KMS-11 (cell line): ENCODE measurements at regions not wholly inside any gene's neighbourhood (a gene's known extent, or its start where the extent isn't known, plus 50 kb on each side); places are given as distances from the start of the nearest gene placed in this dataset.

Experiments used
- H2AFZ ChIP-seq: fragments of 200-600 bp; sonication (generic); 2 replicates; pipeline ENCODE4 v1.6.1; 2016; ENCODE audit warnings: antibody characterized with exemption, mixed run types, low read depth
- H3K27ac ChIP-seq: fragments of 200-600 bp; sonication (generic); 2 replicates; pipeline ENCODE4 v1.6.1; 2016; ENCODE audit warnings: mild to moderate bottlenecking, mixed run types
- H3K27me3 ChIP-seq: fragments of 200-600 bp; sonication (generic); 2 replicates; pipeline ENCODE4 v1.6.1; 2017; ENCODE audit warnings: mild to moderate bottlenecking, low read depth, mixed run types, moderate library complexity; ENCODE audit not compliant: insufficient read depth
- H3K36me3 ChIP-seq: fragments of 200-600 bp; sonication (generic); 2 replicates; pipeline ENCODE4 v1.6.1; 2017; ENCODE audit warnings: mild to moderate bottlenecking, mixed run types; ENCODE audit not compliant: insufficient read depth
- H3K4me1 ChIP-seq: fragments of 200-600 bp; sonication (generic); 2 replicates; pipeline ENCODE4 v1.6.1; 2016; ENCODE audit warnings: mild to moderate bottlenecking, low read depth, mixed run types; ENCODE audit not compliant: poor library complexity, severe bottlenecking
- H3K4me2 ChIP-seq: fragments of 200-600 bp; sonication (generic); 2 replicates; pipeline ENCODE4 v1.7.0; 2016; ENCODE audit warnings: mild to moderate bottlenecking, mixed run types
- H3K4me3 ChIP-seq: fragments of 200-600 bp; sonication (generic); IDR thresholded peaks from 2 replicates; pipeline ENCODE4 v1.6.1; 2017; ENCODE audit warnings: low read depth, low read length, mixed read lengths; ENCODE audit not compliant: insufficient read depth
- H3K79me2 ChIP-seq: fragments of 200-600 bp; sonication (generic); 2 replicates; pipeline ENCODE4 v1.6.1; 2016; ENCODE audit warnings: low read depth, mixed run types; ENCODE audit not compliant: insufficient read depth
- H3K9ac ChIP-seq: fragments of 200-600 bp; sonication (generic); 2 replicates; pipeline ENCODE4 v1.6.1; 2016; ENCODE audit warnings: mild to moderate bottlenecking, mixed run types
- H4K20me1 ChIP-seq: fragments of 200-600 bp; sonication (generic); 2 replicates; pipeline ENCODE4 v1.6.1; 2016; ENCODE audit warnings: mild to moderate bottlenecking, mixed run types; ENCODE audit not compliant: insufficient read depth
- TF ChIP-seq, protein P1 (sequence below): fragments of 200-600 bp; sonication (generic); conservative IDR thresholded peaks from 2 replicates; pipeline ENCODE4 v1.6.1; 2017; ENCODE audit warnings: low read depth, mild to moderate bottlenecking, antibody characterized with exemption, low read length, moderate library complexity, mixed read lengths

DNA sequence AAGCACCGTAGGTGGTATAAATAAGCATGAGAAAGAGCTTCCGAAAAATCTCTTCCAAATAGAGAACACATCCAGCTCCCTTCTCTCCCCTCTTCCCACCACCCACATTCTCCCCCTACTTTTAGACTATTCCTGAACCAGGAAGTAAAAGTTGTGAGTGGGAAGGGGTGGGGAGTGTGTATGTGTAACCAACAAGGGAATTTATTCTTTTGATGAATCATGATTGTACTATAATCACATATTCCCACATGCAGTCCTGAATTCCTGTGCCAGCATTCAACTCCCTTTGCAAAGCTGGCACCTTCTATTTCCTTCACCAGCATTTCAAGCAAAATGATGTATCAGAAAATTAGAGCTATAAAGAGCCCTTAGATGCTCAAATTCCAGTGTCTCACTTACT is 230.6 kb upstream of the CHRM2 start:
- no peak overlapping the region for H2AFZ ChIP-seq
- no peaks in the 10 kb centered on the region for H3K27me3 ChIP-seq
- no peak overlapping the region for H3K4me3 ChIP-seq
- H3K4me1 ChIP-seq: no peaks in the 10 kb centered on the region
- no peak overlapping the region for H3K4me2 ChIP-seq
- no peak overlapping the region for H3K27ac ChIP-seq
- H3K36me3 ChIP-seq: no peaks in the 10 kb centered on the region
- TF ChIP-seq, protein P1, sequence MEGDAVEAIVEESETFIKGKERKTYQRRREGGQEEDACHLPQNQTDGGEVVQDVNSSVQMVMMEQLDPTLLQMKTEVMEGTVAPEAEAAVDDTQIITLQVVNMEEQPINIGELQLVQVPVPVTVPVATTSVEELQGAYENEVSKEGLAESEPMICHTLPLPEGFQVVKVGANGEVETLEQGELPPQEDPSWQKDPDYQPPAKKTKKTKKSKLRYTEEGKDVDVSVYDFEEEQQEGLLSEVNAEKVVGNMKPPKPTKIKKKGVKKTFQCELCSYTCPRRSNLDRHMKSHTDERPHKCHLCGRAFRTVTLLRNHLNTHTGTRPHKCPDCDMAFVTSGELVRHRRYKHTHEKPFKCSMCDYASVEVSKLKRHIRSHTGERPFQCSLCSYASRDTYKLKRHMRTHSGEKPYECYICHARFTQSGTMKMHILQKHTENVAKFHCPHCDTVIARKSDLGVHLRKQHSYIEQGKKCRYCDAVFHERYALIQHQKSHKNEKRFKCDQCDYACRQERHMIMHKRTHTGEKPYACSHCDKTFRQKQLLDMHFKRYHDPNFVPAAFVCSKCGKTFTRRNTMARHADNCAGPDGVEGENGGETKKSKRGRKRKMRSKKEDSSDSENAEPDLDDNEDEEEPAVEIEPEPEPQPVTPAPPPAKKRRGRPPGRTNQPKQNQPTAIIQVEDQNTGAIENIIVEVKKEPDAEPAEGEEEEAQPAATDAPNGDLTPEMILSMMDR: no peak
- H3K79me2 ChIP-seq: no peaks in the 10 kb centered on the region
- H4K20me1 ChIP-seq: no peaks in the 10 kb centered on the region
- H3K9ac ChIP-seq: no peak overlapping the region

DNA sequence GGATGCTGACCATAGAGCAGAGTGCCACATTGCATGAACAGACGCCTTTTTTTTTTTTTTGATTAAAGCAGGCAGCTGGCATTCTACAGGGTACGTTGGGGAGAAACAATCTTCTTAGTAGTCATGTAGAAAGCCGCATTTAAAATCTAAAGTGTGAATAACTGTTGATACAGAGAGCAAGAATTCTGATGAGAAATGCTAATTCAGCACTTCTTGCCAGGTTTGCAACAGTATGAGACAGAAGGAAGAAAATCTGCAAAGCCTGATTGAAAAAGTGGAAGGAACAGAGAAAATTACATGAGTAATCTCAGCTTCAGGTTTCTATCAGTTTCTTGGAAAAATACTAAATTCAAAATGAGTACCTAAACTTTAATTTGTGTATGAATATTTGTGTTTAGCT is 232.7 kb upstream of the CHRM2 start:
- Histone ChIP-seq H3K4me3 (no peak overlapping the region), H3K9ac (no peak overlapping the region), H2AFZ (no peak overlapping the region), H3K4me2 (no peak overlapping the region), H3K27ac (no peak overlapping the region), H3K79me2 (no peaks in the 10 kb centered on the region), H4K20me1 (no peaks in the 10 kb centered on the region), H3K4me1 (no peaks in the 10 kb centered on the region), H3K27me3 (no peaks in the 10 kb centered on the region), H3K36me3 (no peaks in the 10 kb centered on the region)
- TF ChIP-seq, protein P1: no peak

DNA sequence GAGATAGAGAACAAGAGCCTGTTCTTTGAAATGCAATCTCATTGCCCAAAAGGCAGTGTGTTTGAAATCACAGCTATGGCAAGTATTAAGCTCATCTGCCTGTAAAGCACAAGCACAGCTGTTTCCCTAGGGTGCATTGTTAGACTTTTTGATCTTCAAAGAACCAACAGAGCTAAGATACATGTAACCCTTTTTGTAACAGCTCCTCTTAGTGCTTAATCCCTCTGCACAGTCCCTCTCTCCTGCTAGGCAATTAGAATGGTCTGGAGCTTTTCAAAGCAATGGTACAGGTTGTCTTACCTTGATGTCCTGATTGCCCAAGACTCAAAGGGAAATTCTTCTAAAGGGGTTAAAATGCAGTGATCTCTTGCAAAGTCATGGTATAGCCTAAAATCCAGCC is 249.6 kb upstream of the CHRM2 start:
- Histone ChIP-seq H3K27me3 (no peaks in the 10 kb centered on the region), H3K4me3 (no peak overlapping the region), H4K20me1 (no peaks in the 10 kb centered on the region), H3K27ac (no peak overlapping the region), H3K4me1 (no peaks in the 10 kb centered on the region), H3K9ac (no peak overlapping the region), H3K36me3 (no peaks in the 10 kb centered on the region), H3K79me2 (no peaks in the 10 kb centered on the region), H2AFZ (no peak overlapping the region), H3K4me2 (no peak overlapping the region)
- TF ChIP-seq, protein P1: no peak

DNA sequence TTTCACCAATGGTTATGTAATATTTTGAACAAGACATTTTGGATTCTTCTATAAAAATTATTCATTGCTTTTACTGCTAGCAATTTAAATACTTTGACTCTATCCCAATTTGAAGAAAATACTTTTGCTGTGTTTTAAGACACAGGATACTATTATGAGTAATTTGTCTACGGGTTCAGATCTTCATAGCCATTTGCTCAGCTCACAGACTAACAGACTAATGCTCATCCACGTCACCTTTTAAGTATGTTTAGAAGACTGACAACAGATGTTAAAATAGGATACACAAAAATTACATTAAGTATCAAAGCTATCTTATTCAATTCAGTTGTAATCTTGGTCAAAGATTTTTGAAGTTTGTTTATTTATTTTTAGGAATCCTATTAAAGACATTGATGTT is 251.3 kb upstream of the CHRM2 start:
- no peaks in the 10 kb centered on the region for H3K4me1 ChIP-seq
- H3K36me3 ChIP-seq: no peaks in the 10 kb centered on the region
- no peak overlapping the region for H3K27ac ChIP-seq
- no peak overlapping the region for H3K4me2 ChIP-seq
- H3K79me2 ChIP-seq: no peaks in the 10 kb centered on the region
- H3K27me3 ChIP-seq: no peaks in the 10 kb centered on the region
- H2AFZ ChIP-seq: no peak overlapping the region
- H3K4me3 ChIP-seq: no peak overlapping the region
- no peak overlapping the region for H3K9ac ChIP-seq
- H4K20me1 ChIP-seq: no peaks in the 10 kb centered on the region
- TF ChIP-seq, protein P1: no peak
